BE2C (cell line): ENCODE measurements at regions not wholly inside any gene's neighbourhood (a gene's known extent, or its start where the extent isn't known, plus 50 kb on each side); places are given as distances from the start of the nearest gene placed in this dataset.

Experiments
- DNase-seq: peaks from one replicate; pipeline ENCODE4 v3.0.0-alpha.2; 2020
- H3K27me3 ChIP-seq: fragments of 250-450 bp; sonication (Bioruptor Pico); 2 replicates; pipeline ENCODE4 v1.5.1; 2020; ENCODE audit warnings: mild to moderate bottlenecking
- H3K36me3 ChIP-seq: fragments of 250-450 bp; sonication (Bioruptor Pico); 2 replicates; pipeline ENCODE4 v1.5.1; 2020; ENCODE audit warnings: mild to moderate bottlenecking
- H3K4me1 ChIP-seq: fragments of 250-450 bp; sonication (Bioruptor Pico); 2 replicates; pipeline ENCODE4 v1.5.1; 2020
- H3K4me3 ChIP-seq: 2 replicates; pipeline ENCODE4 v1.5.1; 2011; ENCODE audit warnings: low read depth, low read length
- H3K9me3 ChIP-seq: fragments of 250-450 bp; sonication (Bioruptor Pico); 2 replicates; pipeline ENCODE4 v1.5.1; 2020
- TF ChIP-seq, protein P1 (sequence below): IDR thresholded peaks from 2 replicates; pipeline ENCODE4 v1.5.1; 2012; ENCODE audit warnings: mild to moderate bottlenecking, low read depth, low read length

DNA sequence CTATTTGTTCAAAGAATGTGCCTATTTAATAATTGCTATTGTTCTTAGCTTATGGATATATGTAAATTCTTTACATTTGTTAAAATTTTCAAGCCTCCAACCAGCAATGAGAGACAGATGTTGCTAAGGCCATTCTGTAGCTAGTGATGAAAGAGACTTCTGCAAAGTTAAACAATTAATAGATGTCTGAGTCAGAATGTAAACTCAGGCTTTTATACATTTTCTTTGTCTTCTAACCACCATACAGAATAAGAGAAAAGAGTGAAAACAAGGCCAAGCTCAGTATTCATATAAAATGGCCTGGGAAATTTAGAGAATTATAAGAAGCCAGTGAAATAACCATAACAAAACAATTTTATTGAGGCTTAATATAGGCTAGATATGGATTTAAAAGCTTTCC, 1102.3 kb upstream of the SEL1L start:
- H3K36me3 ChIP-seq, result no peaks in the 10 kb centered on the region
- TF ChIP-seq, protein P1, sequence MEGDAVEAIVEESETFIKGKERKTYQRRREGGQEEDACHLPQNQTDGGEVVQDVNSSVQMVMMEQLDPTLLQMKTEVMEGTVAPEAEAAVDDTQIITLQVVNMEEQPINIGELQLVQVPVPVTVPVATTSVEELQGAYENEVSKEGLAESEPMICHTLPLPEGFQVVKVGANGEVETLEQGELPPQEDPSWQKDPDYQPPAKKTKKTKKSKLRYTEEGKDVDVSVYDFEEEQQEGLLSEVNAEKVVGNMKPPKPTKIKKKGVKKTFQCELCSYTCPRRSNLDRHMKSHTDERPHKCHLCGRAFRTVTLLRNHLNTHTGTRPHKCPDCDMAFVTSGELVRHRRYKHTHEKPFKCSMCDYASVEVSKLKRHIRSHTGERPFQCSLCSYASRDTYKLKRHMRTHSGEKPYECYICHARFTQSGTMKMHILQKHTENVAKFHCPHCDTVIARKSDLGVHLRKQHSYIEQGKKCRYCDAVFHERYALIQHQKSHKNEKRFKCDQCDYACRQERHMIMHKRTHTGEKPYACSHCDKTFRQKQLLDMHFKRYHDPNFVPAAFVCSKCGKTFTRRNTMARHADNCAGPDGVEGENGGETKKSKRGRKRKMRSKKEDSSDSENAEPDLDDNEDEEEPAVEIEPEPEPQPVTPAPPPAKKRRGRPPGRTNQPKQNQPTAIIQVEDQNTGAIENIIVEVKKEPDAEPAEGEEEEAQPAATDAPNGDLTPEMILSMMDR, result no peak
- H3K4me1 ChIP-seq, result no peaks in the 10 kb centered on the region
- H3K4me3 ChIP-seq, result no peak overlapping the region
- no peaks in the 10 kb centered on the region for H3K27me3 ChIP-seq
- H3K9me3 ChIP-seq, result no peaks in the 10 kb centered on the region
- DNase-seq, result no peak

DNA sequence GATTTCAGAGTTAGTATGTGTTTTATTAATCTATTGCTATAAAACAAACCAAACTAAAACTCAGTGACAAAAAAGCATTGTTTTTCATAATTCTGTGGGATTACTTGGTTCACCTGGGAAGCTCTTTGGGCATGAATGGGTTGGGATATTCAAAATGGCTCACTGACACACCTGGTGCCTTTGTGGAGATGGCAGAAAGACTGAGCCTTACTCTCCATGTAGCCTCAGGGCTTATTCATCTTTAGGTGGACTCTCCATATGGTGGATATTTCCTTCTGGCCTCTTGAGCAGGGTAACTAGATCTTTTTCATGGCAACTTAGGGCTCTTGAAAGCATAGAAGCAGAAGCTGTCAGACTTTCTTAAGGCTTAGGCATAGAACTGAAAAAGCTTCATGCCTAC, 1102.8 kb upstream of the SEL1L start:
- TF ChIP-seq, protein P1, result no peak
- Histone ChIP-seq H3K4me1 (no peaks in the 10 kb centered on the region), H3K4me3 (no peak overlapping the region), H3K9me3 (no peaks in the 10 kb centered on the region), H3K36me3 (no peaks in the 10 kb centered on the region), H3K27me3 (no peaks in the 10 kb centered on the region)
- no peak for DNase-seq

DNA sequence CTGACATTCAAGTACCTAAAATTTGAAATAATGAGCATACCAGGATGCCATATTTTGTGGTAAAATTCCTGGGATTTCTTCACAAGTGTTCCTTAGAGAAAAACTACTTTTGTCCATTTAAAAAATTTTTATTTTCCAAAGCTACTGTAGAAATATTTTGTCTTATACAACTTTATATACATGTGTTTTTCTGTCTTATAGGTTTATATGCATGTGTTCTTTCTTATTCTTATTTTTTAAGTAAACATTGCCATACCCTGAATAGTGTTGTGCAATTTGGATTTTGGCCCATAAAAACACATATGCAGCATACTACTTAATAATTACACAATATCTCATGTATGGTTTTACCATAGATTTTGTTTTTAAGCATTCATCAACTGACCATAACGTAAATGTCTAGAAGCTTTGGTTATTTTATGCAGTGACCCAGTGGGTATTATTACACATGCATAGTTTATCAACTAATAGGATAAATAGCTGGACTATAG, 1107.4 kb upstream of the SEL1L start:
- Histone ChIP-seq H3K4me3 (no peak overlapping the region), H3K36me3 (no peaks in the 10 kb centered on the region), H3K9me3 (no peaks in the 10 kb centered on the region), H3K27me3 (no peaks in the 10 kb centered on the region), H3K4me1 (no peaks in the 10 kb centered on the region)
- no peak for DNase-seq
- TF ChIP-seq, protein P1, result no peak

DNA sequence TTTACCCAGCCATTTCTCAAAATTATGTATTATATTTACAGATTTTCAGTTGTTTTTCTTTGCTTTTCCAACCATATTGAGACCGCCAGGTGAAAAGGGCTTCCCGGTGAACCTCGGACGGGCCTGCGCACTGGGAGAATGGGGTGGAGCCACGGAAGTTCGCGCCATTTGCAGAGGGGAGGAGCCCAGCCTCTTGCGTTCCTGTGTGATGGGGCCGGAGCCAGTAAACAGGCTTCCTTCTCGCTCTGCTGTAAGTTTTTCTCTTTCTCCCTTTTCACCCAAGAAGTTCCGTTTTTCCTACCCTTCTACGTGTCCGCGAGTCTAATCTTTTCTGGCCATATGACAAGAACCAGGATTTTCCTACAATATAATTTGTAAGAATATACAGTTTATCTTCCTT, 1108.8 kb upstream of the SEL1L start:
- H3K4me1 ChIP-seq, result no peaks in the 10 kb centered on the region
- H3K9me3 ChIP-seq, result no peaks in the 10 kb centered on the region
- no peaks in the 10 kb centered on the region for H3K36me3 ChIP-seq
- H3K4me3 ChIP-seq, result peak overlapping the region; percentile 41
- peak; percentile 63 for DNase-seq
- TF ChIP-seq, protein P1, result no peak
- H3K27me3 ChIP-seq, result no peaks in the 10 kb centered on the region

DNA sequence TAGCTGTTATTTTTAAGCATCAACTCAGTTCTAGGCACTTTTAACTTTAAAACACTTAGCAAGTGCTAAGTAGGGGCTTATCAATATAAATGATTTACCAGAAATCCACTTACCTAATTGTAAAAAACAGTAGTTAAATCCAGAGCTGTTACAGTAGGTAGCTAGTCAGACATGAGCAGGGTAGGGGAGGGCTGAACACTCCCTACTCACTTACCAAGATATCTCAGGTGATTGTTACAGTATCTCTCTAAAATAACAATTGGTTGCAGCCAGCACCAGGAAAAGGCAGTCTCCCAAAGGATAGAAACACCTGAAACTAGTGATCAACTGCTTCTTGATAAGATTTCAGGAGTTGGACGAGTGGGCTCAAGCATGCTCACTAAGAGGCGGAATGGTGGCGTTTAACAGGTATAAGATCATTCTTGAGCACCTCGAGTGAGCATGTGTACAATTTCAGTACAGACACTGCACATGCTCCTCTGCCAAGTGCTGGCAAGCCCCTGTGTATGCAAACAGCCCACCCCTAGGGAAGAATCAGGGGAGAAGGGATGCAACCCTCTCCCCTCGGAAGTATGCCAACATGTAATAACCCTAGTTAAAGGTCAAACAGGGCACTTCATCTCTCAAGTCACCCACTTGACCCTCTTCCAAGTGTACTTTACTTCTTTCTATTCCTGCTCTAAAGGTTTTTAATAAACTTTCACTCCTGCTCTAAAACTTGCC, 1113.6 kb upstream of the SEL1L start:
- no peaks in the 10 kb centered on the region for H3K4me1 ChIP-seq
- H3K36me3 ChIP-seq, result no peaks in the 10 kb centered on the region
- H3K4me3 ChIP-seq, result no peak overlapping the region
- TF ChIP-seq, protein P1, result no peak
- DNase-seq, result no peak
- no peaks in the 10 kb centered on the region for H3K27me3 ChIP-seq
- no peaks in the 10 kb centered on the region for H3K9me3 ChIP-seq

DNA sequence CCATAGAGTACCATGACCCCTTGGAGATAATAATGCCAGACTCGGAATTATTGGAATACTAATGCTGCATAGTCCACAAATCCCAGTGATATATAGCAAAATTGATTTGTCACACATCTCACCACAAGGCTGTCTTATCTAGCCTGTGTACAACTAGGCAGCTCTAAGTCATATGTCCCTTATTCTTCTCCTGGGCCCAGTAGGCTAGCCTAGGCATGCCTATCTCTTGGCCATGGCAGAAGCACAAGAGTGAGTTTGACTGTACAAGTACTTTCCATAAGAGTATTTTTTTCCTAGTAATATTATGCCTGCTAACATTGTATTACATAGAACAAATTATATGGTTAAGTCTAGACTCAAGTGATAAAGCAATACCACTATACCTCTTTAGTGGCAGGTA, 1122.1 kb upstream of the SEL1L start:
- Histone ChIP-seq H3K9me3 (no peaks in the 10 kb centered on the region), H3K4me1 (no peaks in the 10 kb centered on the region), H3K4me3 (no peak overlapping the region), H3K36me3 (no peaks in the 10 kb centered on the region), H3K27me3 (no peaks in the 10 kb centered on the region)
- no peak for DNase-seq
- TF ChIP-seq, protein P1, result no peak
